ENCODE measurements at regions not wholly inside any gene's neighbourhood (a gene's known extent, or its start where the extent isn't known, plus 50 kb on each side); places are given as distances from the start of the nearest gene placed in this dataset.
"Not testable (repeated sequence)": the region's sequence is repeated elsewhere in the genome, so short reads cannot be mapped to it uniquely, and the experiment has no call there.

DNA sequence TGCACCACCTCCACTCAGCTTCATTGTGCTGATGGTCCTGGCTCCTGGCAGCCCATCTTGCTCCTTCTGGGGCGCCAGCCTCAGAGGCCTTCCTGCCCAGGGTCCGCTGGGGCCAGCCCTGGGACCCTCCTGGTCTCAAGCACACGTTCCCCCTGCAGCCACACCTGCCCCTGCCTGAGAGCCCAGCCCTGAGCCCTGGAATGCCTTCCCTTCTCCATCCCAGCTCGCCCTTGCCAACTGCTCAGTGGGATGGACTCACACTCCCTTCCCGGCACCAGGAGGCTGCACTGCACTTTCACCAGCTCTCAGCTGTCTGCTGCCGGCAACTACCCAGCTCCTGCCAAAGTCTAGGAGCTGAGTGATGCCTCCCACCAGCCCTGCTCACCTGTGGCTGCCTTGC, 100.9 kb downstream of the TMEM121 start:
- TF ChIP-seq POLR2A, CTCF (IDR thresholded peaks at IDR 0.05): not testable (repeated sequence)
